SK-N-SH treated with all-trans-retinoic acid at 6 μM for 48 hours (cell line): ENCODE measurements at regions not wholly inside any gene's neighbourhood (a gene's known extent, or its start where the extent isn't known, plus 50 kb on each side); places are given as distances from the start of the nearest gene placed in this dataset.

Experiments used
- ATAC-seq: fragments of 200-7000 bp; cut with Tn5 transposase; 3 replicates; pipeline ENCODE4 v1.9.1; 2020; ENCODE audit warnings: mild to moderate bottlenecking, moderate library complexity
- ARNTL ChIP-seq: fragments of 450-650 bp; formaldehyde crosslinking; IDR thresholded peaks from 2 replicates; pipeline ENCODE4 v1.5.0; 2020; ENCODE audit warnings: low read depth, mild to moderate bottlenecking, moderate library complexity, borderline replicate concordance
- BACH2 ChIP-seq: fragments of 250-450 bp; sonication (Bioruptor Pico); IDR thresholded peaks from 2 replicates; pipeline ENCODE4 v1.9.0; 2021; ENCODE audit warnings: mild to moderate bottlenecking, borderline replicate concordance
- CSDC2 ChIP-seq: fragments of 250-450 bp; sonication (Bioruptor Pico); IDR thresholded peaks from 2 replicates; pipeline ENCODE4 v1.5.0; 2020; ENCODE audit warnings: mild to moderate bottlenecking, moderate library complexity
- ESRRG ChIP-seq: fragments of 250-450 bp; sonication (Bioruptor Pico); IDR thresholded peaks from 2 replicates; pipeline ENCODE4 v1.6.1; 2021; ENCODE audit warnings: mild to moderate bottlenecking
- GLIS3 ChIP-seq: fragments of 250-450 bp; sonication (Bioruptor Pico); IDR thresholded peaks from 2 replicates; pipeline ENCODE4 v1.5.0; 2020; ENCODE audit warnings: mild to moderate bottlenecking, moderate library complexity
- ISL1 ChIP-seq: fragments of 250-450 bp; sonication (Bioruptor Pico); IDR thresholded peaks from 2 replicates; pipeline ENCODE4 v2.1.2; 2022; ENCODE audit warnings: mild to moderate bottlenecking, moderate library complexity
- PPARA ChIP-seq: fragments of 250-450 bp; sonication (Bioruptor Pico); IDR thresholded peaks from 2 replicates; pipeline ENCODE4 v1.5.0; 2020; ENCODE audit warnings: mild to moderate bottlenecking, borderline replicate concordance
- SNAI2 ChIP-seq: fragments of 250-450 bp; sonication (Bioruptor Pico); IDR thresholded peaks from 2 replicates; pipeline ENCODE4 v1.5.0; 2020; ENCODE audit warnings: mild to moderate bottlenecking, moderate library complexity
- TCF4 ChIP-seq: fragments of 250-450 bp; sonication (Bioruptor Pico); IDR thresholded peaks from 2 replicates; pipeline ENCODE4 v1.8.0; 2021; ENCODE audit warnings: mild to moderate bottlenecking, moderate library complexity, borderline replicate concordance
- TOX ChIP-seq: fragments of 250-450 bp; sonication (Bioruptor Pico); IDR thresholded peaks from 2 replicates; pipeline ENCODE4 v1.8.0; 2021; ENCODE audit warnings: mild to moderate bottlenecking, moderate library complexity, borderline replicate concordance
- ZC3H10 ChIP-seq: fragments of 250-450 bp; sonication (Bioruptor Pico); IDR thresholded peaks from 2 replicates; pipeline ENCODE4 v1.5.1; 2021; ENCODE audit warnings: mild to moderate bottlenecking, moderate library complexity
- ZFP3 ChIP-seq: fragments of 250-450 bp; sonication (Bioruptor Pico); IDR thresholded peaks from 2 replicates; pipeline ENCODE4 v1.5.0; 2020; ENCODE audit warnings: mild to moderate bottlenecking, moderate library complexity
- ZFP30 ChIP-seq: fragments of 450-650 bp; formaldehyde crosslinking; IDR thresholded peaks from 2 replicates; pipeline ENCODE4 v1.5.0; 2022; ENCODE audit warnings: mild to moderate bottlenecking, moderate library complexity
- ZNF565 ChIP-seq: fragments of 450-650 bp; formaldehyde crosslinking; conservative IDR thresholded peaks from 2 replicates; pipeline ENCODE4 v1.5.0; 2020; ENCODE audit warnings: low read depth, mild to moderate bottlenecking, moderate library complexity
- ZNF70 ChIP-seq: fragments of 450-650 bp; formaldehyde crosslinking; IDR thresholded peaks from 2 replicates; pipeline ENCODE4 v1.5.0; 2020; ENCODE audit warnings: mild to moderate bottlenecking, moderate library complexity
- ZNF8 ChIP-seq: fragments of 450-650 bp; formaldehyde crosslinking; IDR thresholded peaks from 2 replicates; pipeline ENCODE4 v1.5.0; 2020; ENCODE audit warnings: mild to moderate bottlenecking, moderate library complexity
- TF ChIP-seq, protein P1 (sequence below): fragments of 250-450 bp; sonication (Bioruptor Pico); IDR thresholded peaks from 2 replicates; pipeline ENCODE4 v1.8.0; 2021; ENCODE audit warnings: low read depth, mild to moderate bottlenecking, moderate library complexity, borderline replicate concordance
- TF ChIP-seq, protein P2 (sequence below): fragments of 250-450 bp; sonication (Bioruptor Pico); IDR thresholded peaks from 2 replicates; pipeline ENCODE4 v1.8.0; 2020; ENCODE audit warnings: mild to moderate bottlenecking, moderate library complexity, borderline replicate concordance

DNA sequence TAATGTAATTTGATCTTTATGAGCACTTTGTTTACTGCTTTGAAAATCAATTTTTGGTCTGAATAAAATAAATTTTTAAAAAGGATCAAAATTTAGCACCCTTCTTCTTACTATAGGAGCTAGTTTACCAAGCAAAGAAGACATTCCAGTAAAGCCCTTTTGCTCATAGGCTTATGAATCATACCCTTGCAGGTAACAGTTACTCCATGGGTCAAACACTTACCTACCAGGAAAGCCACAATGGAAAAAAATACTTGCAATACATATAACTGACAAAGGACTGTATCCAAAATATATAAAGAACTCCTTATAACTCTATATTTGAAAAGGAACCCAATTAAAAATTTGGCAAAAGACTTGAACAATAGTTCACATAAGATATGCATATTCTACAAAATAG is 66.6 kb downstream of the SHOC1 start (continued):
- TF ChIP-seq, protein P1, sequence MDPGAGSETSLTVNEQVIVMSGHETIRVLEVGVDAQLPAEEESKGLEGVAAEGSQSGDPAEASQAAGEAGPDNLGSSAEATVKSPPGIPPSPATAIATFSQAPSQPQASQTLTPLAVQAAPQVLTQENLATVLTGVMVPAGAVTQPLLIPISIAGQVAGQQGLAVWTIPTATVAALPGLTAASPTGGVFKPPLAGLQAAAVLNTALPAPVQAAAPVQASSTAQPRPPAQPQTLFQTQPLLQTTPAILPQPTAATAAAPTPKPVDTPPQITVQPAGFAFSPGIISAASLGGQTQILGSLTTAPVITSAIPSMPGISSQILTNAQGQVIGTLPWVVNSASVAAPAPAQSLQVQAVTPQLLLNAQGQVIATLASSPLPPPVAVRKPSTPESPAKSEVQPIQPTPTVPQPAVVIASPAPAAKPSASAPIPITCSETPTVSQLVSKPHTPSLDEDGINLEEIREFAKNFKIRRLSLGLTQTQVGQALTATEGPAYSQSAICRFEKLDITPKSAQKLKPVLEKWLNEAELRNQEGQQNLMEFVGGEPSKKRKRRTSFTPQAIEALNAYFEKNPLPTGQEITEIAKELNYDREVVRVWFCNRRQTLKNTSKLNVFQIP, result no peak
- TF ChIP-seq, all 23 proteins: peak for 0

DNA sequence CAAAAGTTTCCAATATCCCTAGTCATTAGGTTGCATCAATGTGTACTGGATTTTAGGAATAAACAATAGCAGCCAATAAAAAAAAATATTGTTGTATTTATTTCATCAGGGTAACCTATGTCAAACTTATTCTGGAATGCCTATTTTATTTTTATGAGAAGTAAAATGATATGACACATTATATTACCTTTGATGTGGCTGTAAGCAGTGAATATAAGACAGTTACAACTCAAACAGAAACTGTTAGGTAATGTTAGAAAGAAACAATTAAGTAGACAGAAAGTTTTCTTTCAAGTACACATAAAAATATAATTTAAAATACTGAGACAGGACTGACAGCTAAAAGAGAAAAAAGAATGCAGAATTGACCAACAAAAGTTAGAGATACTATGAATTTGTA is 65.5 kb downstream of the GNG10 start:
- TF ChIP-seq BACH2 (CRISPR knock-in tag) (no peak), ZNF565 (CRISPR knock-in tag) (no peak), ZFP30 (CRISPR knock-in tag) (no peak), ZNF8 (CRISPR knock-in tag) (no peak), GLIS3 (CRISPR knock-in tag) (no peak), ZC3H10 (CRISPR knock-in tag) (no peak), ARNTL (no peak), ZNF70 (no peak), CSDC2 (no peak), ESRRG (CRISPR knock-in tag) (no peak), TCF4 (no peak), ISL1 (no peak), PPARA (CRISPR knock-in tag) (no peak), ZFP3 (no peak)
- TF ChIP-seq, protein P1, result no peak
- TF ChIP-seq, protein P2, sequence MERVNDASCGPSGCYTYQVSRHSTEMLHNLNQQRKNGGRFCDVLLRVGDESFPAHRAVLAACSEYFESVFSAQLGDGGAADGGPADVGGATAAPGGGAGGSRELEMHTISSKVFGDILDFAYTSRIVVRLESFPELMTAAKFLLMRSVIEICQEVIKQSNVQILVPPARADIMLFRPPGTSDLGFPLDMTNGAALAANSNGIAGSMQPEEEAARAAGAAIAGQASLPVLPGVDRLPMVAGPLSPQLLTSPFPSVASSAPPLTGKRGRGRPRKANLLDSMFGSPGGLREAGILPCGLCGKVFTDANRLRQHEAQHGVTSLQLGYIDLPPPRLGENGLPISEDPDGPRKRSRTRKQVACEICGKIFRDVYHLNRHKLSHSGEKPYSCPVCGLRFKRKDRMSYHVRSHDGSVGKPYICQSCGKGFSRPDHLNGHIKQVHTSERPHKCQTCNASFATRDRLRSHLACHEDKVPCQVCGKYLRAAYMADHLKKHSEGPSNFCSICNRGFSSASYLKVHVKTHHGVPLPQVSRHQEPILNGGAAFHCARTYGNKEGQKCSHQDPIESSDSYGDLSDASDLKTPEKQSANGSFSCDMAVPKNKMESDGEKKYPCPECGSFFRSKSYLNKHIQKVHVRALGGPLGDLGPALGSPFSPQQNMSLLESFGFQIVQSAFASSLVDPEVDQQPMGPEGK (CRISPR knock-in tag), result no peak
- no peak for ATAC-seq

DNA sequence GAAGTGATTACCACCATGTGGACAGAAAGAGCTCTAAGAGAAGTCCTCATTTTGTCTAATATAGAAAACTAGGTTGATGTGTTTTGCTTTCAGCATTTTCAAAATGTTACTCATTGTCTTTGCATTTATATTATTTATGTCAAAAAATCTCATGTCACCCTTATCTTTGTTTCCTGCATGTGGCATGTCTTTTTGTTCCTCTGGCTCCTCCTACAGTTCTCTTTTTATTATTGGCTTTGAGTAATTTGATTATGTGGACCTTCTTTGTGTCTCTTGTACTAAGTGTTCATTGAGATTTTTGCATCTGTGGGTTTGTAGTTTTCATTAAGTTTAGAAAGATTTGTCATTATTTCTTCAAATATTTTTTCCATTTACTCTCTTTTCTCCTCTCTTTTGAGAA is 58.8 kb downstream of the GNG10 start:
- TF ChIP-seq ARNTL (no peak), ISL1 (no peak), ESRRG (CRISPR knock-in tag) (no peak), ZFP30 (CRISPR knock-in tag) (no peak), PPARA (CRISPR knock-in tag) (no peak), SNAI2 (no peak), TOX (CRISPR knock-in tag) (no peak), CSDC2 (no peak)
- ATAC-seq, result no peak
